GM23338 (cell line): ENCODE measurements at regions not wholly inside any gene's neighbourhood (a gene's known extent, or its start where the extent isn't known, plus 50 kb on each side); places are given as distances from the start of the nearest gene placed in this dataset.

Source experiments
- ATAC-seq: fragments of 200-7000 bp; cut with Tn5 transposase; 3 replicates; pipeline ENCODE4 v1.9.1; 2020
- DNase-seq: peaks from one replicate; pipeline ENCODE4 v3.0.0-alpha.2; 2015; ENCODE audit warnings: low spot score
- H2AFZ ChIP-seq: fragments of 200-600 bp; sonication (generic); 2 replicates; pipeline ENCODE4 v1.8.0; 2016; ENCODE audit warnings: antibody characterized with exemption, mild to moderate bottlenecking, moderate library complexity
- H3F3A ChIP-seq: fragments of 200-600 bp; sonication (generic); replicated peaks from 2 replicates; pipeline ENCODE4 v1.8.0; 2017; ENCODE audit warnings: antibody characterized with exemption, mixed run types, low read depth
- H3K27ac ChIP-seq: fragments of 200-600 bp; sonication (generic); 2 replicates; pipeline ENCODE4 v1.6.1; 2016; ENCODE audit warnings: low read depth
- H3K27me3 ChIP-seq: fragments of 200-600 bp; sonication (generic); 2 replicates; pipeline ENCODE4 v1.8.0; 2016; ENCODE audit warnings: mild to moderate bottlenecking, mixed run types, moderate library complexity; ENCODE audit not compliant: insufficient read depth
- H3K36me3 ChIP-seq: fragments of 200-600 bp; sonication (generic); 2 replicates; pipeline ENCODE4 v1.8.0; 2016; ENCODE audit warnings: mild to moderate bottlenecking; ENCODE audit not compliant: insufficient read depth
- H3K4me1 ChIP-seq: fragments of 200-600 bp; sonication (generic); 2 replicates; pipeline ENCODE4 v1.8.0; 2016; ENCODE audit warnings: mild to moderate bottlenecking, moderate library complexity; ENCODE audit not compliant: insufficient read depth
- H3K4me2 ChIP-seq: fragments of 200-600 bp; sonication (generic); 2 replicates; pipeline ENCODE4 v1.7.1; 2017; ENCODE audit warnings: mixed run types
- H3K4me3 ChIP-seq: fragments of 200-600 bp; sonication (generic); 2 replicates; pipeline ENCODE4 v1.6.1; 2016; ENCODE audit warnings: mixed run types
- H3K79me2 ChIP-seq: fragments of 200-600 bp; sonication (generic); replicated peaks from 2 replicates; pipeline ENCODE4 v1.8.0; 2017; ENCODE audit warnings: mild to moderate bottlenecking; ENCODE audit not compliant: insufficient read depth
- H3K9me2 ChIP-seq: fragments of 200-600 bp; sonication (generic); 2 replicates; pipeline ENCODE4 v1.8.0; 2017; ENCODE audit not compliant: insufficient read depth
- H4K20me1 ChIP-seq: fragments of 200-600 bp; sonication (generic); replicated peaks from 2 replicates; pipeline ENCODE4 v1.8.0; 2017; ENCODE audit warnings: mild to moderate bottlenecking; ENCODE audit not compliant: insufficient read depth
- H3K27ac Mint-ChIP-seq: 2 replicates; pipeline ENCODE4 v1.8.0; 2020; ENCODE audit warnings: inconsistent platforms, mild to moderate bottlenecking, moderate library complexity, mixed read lengths
- H3K27me3 Mint-ChIP-seq: 3 replicates; pipeline ENCODE4 v1.8.0; 2022; ENCODE audit warnings: low read depth, mild to moderate bottlenecking, moderate library complexity, mixed read lengths, inconsistent platforms; ENCODE audit not compliant: insufficient read depth, poor library complexity
- H3K36me3 Mint-ChIP-seq: 3 replicates; pipeline ENCODE4 v1.8.0; 2021; ENCODE audit warnings: low read depth, mild to moderate bottlenecking, inconsistent platforms, moderate library complexity, mixed read lengths
- H3K4me1 Mint-ChIP-seq: 3 replicates; pipeline ENCODE4 v1.8.0; 2020; ENCODE audit warnings: mild to moderate bottlenecking, inconsistent platforms, mixed read lengths
- H3K4me3 Mint-ChIP-seq: 3 replicates; pipeline ENCODE4 v1.8.0; 2021; ENCODE audit warnings: moderate library complexity, mild to moderate bottlenecking, inconsistent platforms, mixed read lengths
- H3K9me3 Mint-ChIP-seq: 3 replicates; pipeline ENCODE4 v1.8.0; 2020; ENCODE audit warnings: moderate library complexity, mild to moderate bottlenecking, inconsistent platforms, mixed read lengths
- CREB1 ChIP-seq: fragments of 250-450 bp; sonication (Bioruptor Pico); IDR thresholded peaks from 2 replicates; pipeline ENCODE4 v1.5.0; 2020; ENCODE audit warnings: low read depth, mild to moderate bottlenecking, moderate library complexity
- CTCF ChIP-seq, 2 experiments: fragments of 200-600 bp in 1 of 2; sonication (generic) in 1 of 2; conservative IDR thresholded peaks; 2 replicates each; pipeline versions ENCODE4 v1.5.1 to v1.6.1; 2016 to 2017; ENCODE audit warnings: antibody characterized with exemption in 2 of 2, low read depth in 2 of 2, mild to moderate bottlenecking in 2 of 2, moderate library complexity in 1 of 2
- EZH2 ChIP-seq: fragments of 200-600 bp; sonication (generic); IDR thresholded peaks from one replicate; pipeline ENCODE4 v1.8.0; 2017; ENCODE audit warnings: antibody characterized with exemption, mild to moderate bottlenecking, low read depth; ENCODE audit not compliant: unreplicated experiment
- EZH2phosphoT487 ChIP-seq: fragments of 200-600 bp; sonication (generic); IDR thresholded peaks from one replicate; pipeline ENCODE4 v1.8.1; 2018; ENCODE audit warnings: antibody characterized with exemption; ENCODE audit not compliant: unreplicated experiment
- JUNB ChIP-seq: IDR thresholded peaks from one replicate; pipeline ENCODE4 v1.6.1; 2016; ENCODE audit warnings: antibody characterized with exemption; ENCODE audit not compliant: unreplicated experiment
- POLR2AphosphoS5 ChIP-seq: IDR thresholded peaks from 2 replicates; pipeline ENCODE4 v1.6.1; 2016; ENCODE audit warnings: antibody characterized with exemption, low read depth
- REST ChIP-seq: IDR thresholded peaks from one replicate; pipeline ENCODE4 v1.6.1; 2018; ENCODE audit warnings: antibody characterized with exemption; ENCODE audit not compliant: unreplicated experiment
- STAT1 ChIP-seq: IDR thresholded peaks from one replicate; pipeline ENCODE4 v1.6.1; 2016; ENCODE audit warnings: antibody characterized with exemption; ENCODE audit not compliant: unreplicated experiment
- ZNF114 ChIP-seq: fragments of 250-450 bp; sonication (Bioruptor Pico); IDR thresholded peaks from 2 replicates; pipeline ENCODE4 v1.5.0; 2020; ENCODE audit warnings: mild to moderate bottlenecking, moderate library complexity
- TF ChIP-seq, protein P1 (sequence below): fragments of 250-450 bp; sonication (Bioruptor Pico); IDR thresholded peaks from 2 replicates; pipeline ENCODE4 v1.5.0; 2020; ENCODE audit warnings: mild to moderate bottlenecking, moderate library complexity

- Mint-ChIP-seq H3K4me3 (no peak overlapping the region), H3K27me3 (peaks cover 11% of the 10 kb centered on the region), H3K36me3 (no peaks in the 10 kb centered on the region; the same call in 2 of the 3 replicates), H3K9me3 (peaks cover 3% of the 10 kb centered on the region; the same call in 1 of the 3 replicates), H3K27ac (no peak overlapping the region), H3K4me1 (peaks cover 10% of the 10 kb centered on the region)
- Histone ChIP-seq H3K27ac (no peak overlapping the region), H3K4me3 (no peak overlapping the region), H2AFZ (no peak overlapping the region), H4K20me1 (no peaks in the 10 kb centered on the region), H3K27me3 (no peaks in the 10 kb centered on the region), H3K4me2 (no peak overlapping the region), H3K4me1 (no peaks in the 10 kb centered on the region), H3K9me2 (no peaks in the 10 kb centered on the region), H3K36me3 (no peaks in the 10 kb centered on the region), H3K79me2 (no peaks in the 10 kb centered on the region), H3F3A (no peaks in the 10 kb centered on the region)
- no peak for TF ChIP-seq STAT1
- TF ChIP-seq EZH2 = no peak
- no peak for TF ChIP-seq EZH2phosphoT487
- no peak for TF ChIP-seq ZNF114 (CRISPR knock-in tag)
- TF ChIP-seq JUNB = no peak
- no peak for ATAC-seq
- DNase-seq = no peak
These were observed 102.2 kb upstream of the PPP1R26 start for GRCh38 chr9:135377431-135377830.

- DNase-seq (no peak), ATAC-seq (no peak)
- Histone ChIP-seq H3K4me3 (no peak overlapping the region), H3K79me2 (no peaks in the 10 kb centered on the region), H3F3A (no peaks in the 10 kb centered on the region), H2AFZ (no peak overlapping the region), H3K4me2 (no peak overlapping the region), H3K4me1 (no peaks in the 10 kb centered on the region), H4K20me1 (no peaks in the 10 kb centered on the region), H3K36me3 (no peaks in the 10 kb centered on the region), H3K27ac (no peak overlapping the region), H3K27me3 (no peaks in the 10 kb centered on the region), H3K9me2 (no peaks in the 10 kb centered on the region)
- peaks cover 7% of the 10 kb centered on the region for H3K4me1 Mint-ChIP-seq
- no peaks in the 10 kb centered on the region; the same call in 2 of the 3 replicates for H3K36me3 Mint-ChIP-seq
- H3K9me3 Mint-ChIP-seq = peaks cover 3% of the 10 kb centered on the region; the same call in 1 of the 3 replicates
- H3K27ac Mint-ChIP-seq = no peak overlapping the region
- peaks cover 13% of the 10 kb centered on the region for H3K27me3 Mint-ChIP-seq
- no peak overlapping the region for H3K4me3 Mint-ChIP-seq
- TF ChIP-seq POLR2AphosphoS5 (no peak), REST (no peak), CTCF (conservative IDR thresholded peaks at IDR 0.05; ENCODE audit: low read depth in 2 of 2) (no peak), ZNF114 (CRISPR knock-in tag) (no peak), CREB1 (CRISPR knock-in tag) (no peak), EZH2phosphoT487 (no peak), JUNB (no peak)
- TF ChIP-seq, protein P1, sequence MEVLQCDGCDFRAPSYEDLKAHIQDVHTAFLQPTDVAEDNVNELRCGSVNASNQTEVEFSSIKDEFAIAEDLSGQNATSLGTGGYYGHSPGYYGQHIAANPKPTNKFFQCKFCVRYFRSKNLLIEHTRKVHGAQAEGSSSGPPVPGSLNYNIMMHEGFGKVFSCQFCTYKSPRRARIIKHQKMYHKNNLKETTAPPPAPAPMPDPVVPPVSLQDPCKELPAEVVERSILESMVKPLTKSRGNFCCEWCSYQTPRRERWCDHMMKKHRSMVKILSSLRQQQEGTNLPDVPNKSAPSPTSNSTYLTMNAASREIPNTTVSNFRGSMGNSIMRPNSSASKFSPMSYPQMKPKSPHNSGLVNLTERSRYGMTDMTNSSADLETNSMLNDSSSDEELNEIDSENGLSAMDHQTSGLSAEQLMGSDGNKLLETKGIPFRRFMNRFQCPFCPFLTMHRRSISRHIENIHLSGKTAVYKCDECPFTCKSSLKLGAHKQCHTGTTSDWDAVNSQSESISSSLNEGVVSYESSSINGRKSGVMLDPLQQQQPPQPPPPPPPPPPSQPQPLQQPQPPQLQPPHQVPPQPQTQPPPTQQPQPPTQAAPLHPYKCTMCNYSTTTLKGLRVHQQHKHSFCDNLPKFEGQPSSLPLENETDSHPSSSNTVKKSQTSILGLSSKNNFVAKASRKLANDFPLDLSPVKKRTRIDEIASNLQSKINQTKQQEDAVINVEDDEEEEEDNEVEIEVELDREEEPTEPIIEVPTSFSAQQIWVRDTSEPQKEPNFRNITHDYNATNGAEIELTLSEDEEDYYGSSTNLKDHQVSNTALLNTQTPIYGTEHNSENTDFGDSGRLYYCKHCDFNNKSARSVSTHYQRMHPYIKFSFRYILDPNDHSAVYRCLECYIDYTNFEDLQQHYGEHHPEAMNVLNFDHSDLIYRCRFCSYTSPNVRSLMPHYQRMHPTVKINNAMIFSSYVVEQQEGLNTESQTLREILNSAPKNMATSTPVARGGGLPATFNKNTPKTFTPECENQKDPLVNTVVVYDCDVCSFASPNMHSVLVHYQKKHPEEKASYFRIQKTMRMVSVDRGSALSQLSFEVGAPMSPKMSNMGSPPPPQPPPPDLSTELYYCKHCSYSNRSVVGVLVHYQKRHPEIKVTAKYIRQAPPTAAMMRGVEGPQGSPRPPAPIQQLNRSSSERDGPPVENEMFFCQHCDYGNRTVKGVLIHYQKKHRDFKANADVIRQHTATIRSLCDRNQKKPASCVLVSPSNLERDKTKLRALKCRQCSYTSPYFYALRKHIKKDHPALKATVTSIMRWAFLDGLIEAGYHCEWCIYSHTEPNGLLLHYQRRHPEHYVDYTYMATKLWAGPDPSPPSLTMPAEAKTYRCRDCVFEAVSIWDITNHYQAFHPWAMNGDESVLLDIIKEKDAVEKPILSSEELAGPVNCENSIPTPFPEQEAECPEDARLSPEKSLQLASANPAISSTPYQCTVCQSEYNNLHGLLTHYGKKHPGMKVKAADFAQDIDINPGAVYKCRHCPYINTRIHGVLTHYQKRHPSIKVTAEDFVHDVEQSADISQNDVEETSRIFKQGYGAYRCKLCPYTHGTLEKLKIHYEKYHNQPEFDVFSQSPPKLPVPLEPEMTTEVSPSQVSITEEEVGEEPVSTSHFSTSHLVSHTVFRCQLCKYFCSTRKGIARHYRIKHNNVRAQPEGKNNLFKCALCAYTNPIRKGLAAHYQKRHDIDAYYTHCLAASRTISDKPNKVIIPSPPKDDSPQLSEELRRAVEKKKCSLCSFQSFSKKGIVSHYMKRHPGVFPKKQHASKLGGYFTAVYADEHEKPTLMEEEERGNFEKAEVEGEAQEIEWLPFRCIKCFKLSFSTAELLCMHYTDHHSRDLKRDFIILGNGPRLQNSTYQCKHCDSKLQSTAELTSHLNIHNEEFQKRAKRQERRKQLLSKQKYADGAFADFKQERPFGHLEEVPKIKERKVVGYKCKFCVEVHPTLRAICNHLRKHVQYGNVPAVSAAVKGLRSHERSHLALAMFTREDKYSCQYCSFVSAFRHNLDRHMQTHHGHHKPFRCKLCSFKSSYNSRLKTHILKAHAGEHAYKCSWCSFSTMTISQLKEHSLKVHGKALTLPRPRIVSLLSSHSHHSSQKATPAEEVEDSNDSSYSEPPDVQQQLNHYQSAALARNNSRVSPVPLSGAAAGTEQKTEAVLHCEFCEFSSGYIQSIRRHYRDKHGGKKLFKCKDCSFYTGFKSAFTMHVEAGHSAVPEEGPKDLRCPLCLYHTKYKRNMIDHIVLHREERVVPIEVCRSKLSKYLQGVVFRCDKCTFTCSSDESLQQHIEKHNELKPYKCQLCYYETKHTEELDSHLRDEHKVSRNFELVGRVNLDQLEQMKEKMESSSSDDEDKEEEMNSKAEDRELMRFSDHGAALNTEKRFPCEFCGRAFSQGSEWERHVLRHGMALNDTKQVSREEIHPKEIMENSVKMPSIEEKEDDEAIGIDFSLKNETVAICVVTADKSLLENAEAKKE (CRISPR knock-in tag) = no peak
These were observed 100.8 kb upstream of the PPP1R26 start for GRCh38 chr9:135378751-135379150.
